ENCODE measurements at regions not wholly inside any gene's neighbourhood (a gene's known extent, or its start where the extent isn't known, plus 50 kb on each side); places are given as distances from the start of the nearest gene placed in this dataset.
"Not testable (repeated sequence)": the region's sequence is repeated elsewhere in the genome, so short reads cannot be mapped to it uniquely, and the experiment has no call there.

DNA sequence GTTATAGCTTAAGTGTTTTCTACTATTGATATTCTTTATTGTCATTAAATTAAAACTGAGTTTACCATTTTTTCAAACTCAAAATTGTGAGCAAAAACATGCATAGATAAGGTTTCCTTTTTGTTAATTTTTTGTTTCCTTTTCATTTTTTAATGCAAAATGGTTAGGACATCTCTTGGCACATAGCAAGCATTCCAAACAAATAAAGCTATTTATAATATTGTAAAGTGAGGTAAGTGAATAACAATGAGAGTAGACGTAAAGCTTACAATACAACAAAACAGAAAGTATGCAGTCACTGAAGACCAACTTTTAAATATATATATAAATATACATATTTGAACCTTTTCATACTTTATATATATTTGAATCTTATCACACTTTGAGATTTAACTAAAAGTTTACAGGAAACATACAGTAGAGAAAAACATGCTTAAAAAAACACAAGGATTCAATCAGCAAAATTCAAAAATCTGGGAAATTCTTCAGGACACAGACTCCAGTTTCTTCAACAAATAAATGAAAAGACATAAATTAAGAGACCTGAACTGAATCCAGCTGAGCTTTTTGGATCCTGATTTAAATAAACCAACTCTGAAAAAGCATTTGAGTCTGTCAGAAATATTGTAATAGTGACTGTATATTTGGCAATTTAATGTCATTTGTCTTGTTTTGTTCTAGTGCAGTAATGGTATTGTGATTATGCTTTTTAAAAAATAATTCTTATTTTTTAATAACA, 67.5 kb upstream of the SAMSN1 start:
- DNase-seq (ENCODE audit: low spot score in 2 of 2, unreplicated experiment in 2 of 2), result no peak
- H3K4me3 Mint-ChIP-seq, result no peak overlapping the region
- H3K27me3 Mint-ChIP-seq (ENCODE audit: low read depth), result no peaks in the 10 kb centered on the region
- H3K36me3 Mint-ChIP-seq, result no peaks in the 10 kb centered on the region
- H3K4me1 Mint-ChIP-seq, result peaks cover 17% of the 10 kb centered on the region
- TF ChIP-seq CTCF (IDR thresholded peaks at IDR 0.05; ENCODE audit: unreplicated experiment), result no peak
- H3K9me3 Mint-ChIP-seq, result peaks cover 10% of the 10 kb centered on the region
- H3K27ac Mint-ChIP-seq, result no peak overlapping the region

- not testable (repeated sequence) for H3K36me3 Mint-ChIP-seq; DNase-seq (ENCODE audit: low spot score in 2 of 2, unreplicated experiment in 2 of 2); H3K27me3 Mint-ChIP-seq (ENCODE audit: low read depth); H3K4me3 Mint-ChIP-seq; H3K27ac Mint-ChIP-seq; H3K9me3 Mint-ChIP-seq; H3K4me1 Mint-ChIP-seq
These were observed 64.0 kb upstream of the SAMSN1 start for GRCh38 chr21:14610119-14610518.

DNA sequence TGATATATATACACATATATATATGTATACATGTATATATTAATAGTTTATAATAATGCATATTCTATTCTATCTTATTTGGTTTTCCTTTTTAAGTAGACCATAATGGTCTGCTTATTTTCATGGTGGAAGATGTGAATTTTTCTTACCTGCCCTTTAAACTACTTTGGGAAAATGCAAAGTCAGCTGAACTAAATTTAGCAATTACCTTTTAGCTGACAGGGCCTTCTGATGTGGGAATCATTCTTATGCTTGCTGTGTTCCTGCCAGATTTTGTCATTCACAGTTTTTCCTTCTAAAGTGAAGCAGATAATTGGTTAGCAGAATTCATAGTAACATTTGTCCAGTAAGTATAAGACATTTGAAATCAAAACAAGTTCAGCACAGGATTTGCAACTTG, 63.2 kb upstream of the SAMSN1 start:
- Mint-ChIP-seq H3K9me3 (peaks cover 10% of the 10 kb centered on the region), H3K27ac (no peak overlapping the region), H3K4me3 (no peak overlapping the region), H3K36me3 (no peaks in the 10 kb centered on the region), H3K27me3 (ENCODE audit: low read depth) (no peaks in the 10 kb centered on the region), H3K4me1 (no peaks in the 10 kb centered on the region)
- TF ChIP-seq CTCF (IDR thresholded peaks at IDR 0.05; ENCODE audit: unreplicated experiment), result no peak
- no peak for DNase-seq (ENCODE audit: low spot score in 2 of 2, unreplicated experiment in 2 of 2)

GRCh38 chr21:14607262-14607661, 61.1 kb upstream of the SAMSN1 start:
- no peak for TF ChIP-seq CTCF (IDR thresholded peaks at IDR 0.05; ENCODE audit: unreplicated experiment)
- DNase-seq (ENCODE audit: low spot score in 2 of 2, unreplicated experiment in 2 of 2), result no peak
- peaks cover 10% of the 10 kb centered on the region for H3K9me3 Mint-ChIP-seq
- no peak overlapping the region for H3K4me3 Mint-ChIP-seq
- no peaks in the 10 kb centered on the region for H3K27me3 Mint-ChIP-seq (ENCODE audit: low read depth)
- H3K27ac Mint-ChIP-seq, result no peak overlapping the region
- H3K36me3 Mint-ChIP-seq, result no peaks in the 10 kb centered on the region
- H3K4me1 Mint-ChIP-seq, result peaks cover 2% of the 10 kb centered on the region

DNA sequence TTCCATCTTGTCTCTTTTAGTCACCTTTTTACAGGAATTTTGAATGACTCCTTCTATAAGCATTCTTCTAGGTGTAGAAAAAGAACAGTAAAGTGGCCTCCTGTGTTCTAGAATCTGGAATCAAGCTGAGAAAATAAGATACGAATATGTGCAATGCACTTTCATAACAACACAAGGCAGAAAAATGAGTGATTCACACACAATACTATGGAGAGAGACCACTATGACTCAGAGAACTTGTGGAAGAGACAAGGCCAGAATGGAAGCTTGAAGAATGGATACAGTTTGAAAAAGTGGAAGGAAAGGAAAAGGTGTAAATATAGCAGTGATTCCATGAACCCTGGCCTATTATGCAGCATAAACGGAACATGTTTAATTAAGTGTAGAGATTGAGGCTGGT, 57.1 kb upstream of the SAMSN1 start:
- Mint-ChIP-seq H3K27ac (no peak overlapping the region), H3K4me3 (no peak overlapping the region), H3K4me1 (peaks cover 11% of the 10 kb centered on the region), H3K9me3 (no peaks in the 10 kb centered on the region), H3K36me3 (no peaks in the 10 kb centered on the region), H3K27me3 (ENCODE audit: low read depth) (no peaks in the 10 kb centered on the region)
- TF ChIP-seq CTCF (IDR thresholded peaks at IDR 0.05; ENCODE audit: unreplicated experiment), result no peak
- DNase-seq (ENCODE audit: low spot score in 2 of 2, unreplicated experiment in 2 of 2), result no peak

DNA sequence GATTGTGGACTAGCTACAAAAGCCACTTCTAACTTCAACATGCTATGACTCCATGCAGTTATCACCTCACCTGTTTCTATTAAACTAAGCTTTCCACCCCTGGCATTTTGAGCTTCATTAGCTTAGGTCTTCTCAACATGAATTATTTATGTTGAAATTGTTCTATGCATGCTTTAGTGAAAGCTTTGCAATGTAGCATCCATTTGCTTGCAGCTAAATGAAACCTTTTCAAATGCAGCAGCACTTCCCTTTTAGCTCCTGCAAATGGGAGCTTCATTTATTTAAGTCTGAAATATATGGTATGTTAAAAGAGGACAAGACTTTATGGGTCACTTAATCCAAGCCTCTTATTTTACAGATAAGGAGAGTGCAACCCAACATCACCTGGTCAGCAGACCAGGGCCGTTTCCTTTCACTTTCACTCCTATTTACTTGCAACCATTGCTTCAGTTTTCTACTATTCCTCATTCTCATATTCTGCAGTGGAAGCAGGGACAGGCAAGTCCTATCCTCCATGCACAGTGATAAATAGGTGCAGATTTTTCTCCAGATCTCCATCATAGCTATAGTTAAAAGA, 56.4 kb upstream of the SAMSN1 start:
- TF ChIP-seq CTCF (IDR thresholded peaks at IDR 0.05; ENCODE audit: unreplicated experiment), result no peak
- DNase-seq (ENCODE audit: low spot score in 2 of 2, unreplicated experiment in 2 of 2), result no peak
- no peaks in the 10 kb centered on the region for H3K27me3 Mint-ChIP-seq (ENCODE audit: low read depth)
- no peak overlapping the region for H3K27ac Mint-ChIP-seq
- H3K4me1 Mint-ChIP-seq, result peaks cover 11% of the 10 kb centered on the region
- H3K36me3 Mint-ChIP-seq, result no peaks in the 10 kb centered on the region
- H3K4me3 Mint-ChIP-seq, result no peak overlapping the region
- H3K9me3 Mint-ChIP-seq, result no peaks in the 10 kb centered on the region

Data from mesothelial cell of epicardium (in vitro differentiated cells).